SK-N-SH treated with all-trans-retinoic acid at 6 μM for 48 hours (cell line): ENCODE measurements at regions not wholly inside any gene's neighbourhood (a gene's known extent, or its start where the extent isn't known, plus 50 kb on each side); places are given as distances from the start of the nearest gene placed in this dataset.

ENCODE experiments used
- ATAC-seq: fragments of 200-7000 bp; cut with Tn5 transposase; 3 replicates; pipeline ENCODE4 v1.9.1; 2020; ENCODE audit warnings: mild to moderate bottlenecking, moderate library complexity
- ARNTL ChIP-seq: fragments of 450-650 bp; formaldehyde crosslinking; IDR thresholded peaks from 2 replicates; pipeline ENCODE4 v1.5.0; 2020; ENCODE audit warnings: low read depth, mild to moderate bottlenecking, moderate library complexity, borderline replicate concordance
- CSDC2 ChIP-seq: fragments of 250-450 bp; sonication (Bioruptor Pico); IDR thresholded peaks from 2 replicates; pipeline ENCODE4 v1.5.0; 2020; ENCODE audit warnings: mild to moderate bottlenecking, moderate library complexity
- GLIS3 ChIP-seq: fragments of 250-450 bp; sonication (Bioruptor Pico); IDR thresholded peaks from 2 replicates; pipeline ENCODE4 v1.5.0; 2020; ENCODE audit warnings: mild to moderate bottlenecking, moderate library complexity
- ISL1 ChIP-seq: fragments of 250-450 bp; sonication (Bioruptor Pico); IDR thresholded peaks from 2 replicates; pipeline ENCODE4 v2.1.2; 2022; ENCODE audit warnings: mild to moderate bottlenecking, moderate library complexity
- OSR1 ChIP-seq: fragments of 250-450 bp; sonication (Bioruptor Pico); IDR thresholded peaks from 2 replicates; pipeline ENCODE4 v1.8.0; 2022; ENCODE audit warnings: moderate library complexity, mild to moderate bottlenecking, inconsistent platforms
- TCF4 ChIP-seq: fragments of 250-450 bp; sonication (Bioruptor Pico); IDR thresholded peaks from 2 replicates; pipeline ENCODE4 v1.8.0; 2021; ENCODE audit warnings: mild to moderate bottlenecking, moderate library complexity, borderline replicate concordance
- ZC3H10 ChIP-seq: fragments of 250-450 bp; sonication (Bioruptor Pico); IDR thresholded peaks from 2 replicates; pipeline ENCODE4 v1.5.1; 2021; ENCODE audit warnings: mild to moderate bottlenecking, moderate library complexity
- ZFP3 ChIP-seq: fragments of 250-450 bp; sonication (Bioruptor Pico); IDR thresholded peaks from 2 replicates; pipeline ENCODE4 v1.5.0; 2020; ENCODE audit warnings: mild to moderate bottlenecking, moderate library complexity
- ZFP30 ChIP-seq: fragments of 450-650 bp; formaldehyde crosslinking; IDR thresholded peaks from 2 replicates; pipeline ENCODE4 v1.5.0; 2022; ENCODE audit warnings: mild to moderate bottlenecking, moderate library complexity
- ZNF565 ChIP-seq: fragments of 450-650 bp; formaldehyde crosslinking; conservative IDR thresholded peaks from 2 replicates; pipeline ENCODE4 v1.5.0; 2020; ENCODE audit warnings: low read depth, mild to moderate bottlenecking, moderate library complexity
- TF ChIP-seq, protein P1 (sequence below): fragments of 250-450 bp; sonication (Bioruptor Pico); IDR thresholded peaks from 2 replicates; pipeline ENCODE4 v1.8.0; 2021; ENCODE audit warnings: low read depth, mild to moderate bottlenecking, moderate library complexity, borderline replicate concordance
- TF ChIP-seq, protein P2 (sequence below): fragments of 250-450 bp; sonication (Bioruptor Pico); IDR thresholded peaks from 2 replicates; pipeline ENCODE4 v1.5.1; 2020; ENCODE audit warnings: low read depth, mild to moderate bottlenecking, moderate library complexity
- TF ChIP-seq, protein P3 (sequence below): fragments of 250-450 bp; sonication (Bioruptor Pico); IDR thresholded peaks from 2 replicates; pipeline ENCODE4 v1.8.0; 2020; ENCODE audit warnings: mild to moderate bottlenecking, moderate library complexity, borderline replicate concordance
- TF ChIP-seq, protein P4 (sequence below): fragments of 250-450 bp; sonication (Bioruptor Pico); IDR thresholded peaks from 2 replicates; pipeline ENCODE4 v1.5.1; 2021; ENCODE audit warnings: mild to moderate bottlenecking, moderate library complexity
- TF ChIP-seq, protein P5 (sequence below): fragments of 250-450 bp; sonication (Bioruptor Pico); IDR thresholded peaks from 2 replicates; pipeline ENCODE4 v1.5.0; 2020; ENCODE audit warnings: mild to moderate bottlenecking, moderate library complexity

DNA sequence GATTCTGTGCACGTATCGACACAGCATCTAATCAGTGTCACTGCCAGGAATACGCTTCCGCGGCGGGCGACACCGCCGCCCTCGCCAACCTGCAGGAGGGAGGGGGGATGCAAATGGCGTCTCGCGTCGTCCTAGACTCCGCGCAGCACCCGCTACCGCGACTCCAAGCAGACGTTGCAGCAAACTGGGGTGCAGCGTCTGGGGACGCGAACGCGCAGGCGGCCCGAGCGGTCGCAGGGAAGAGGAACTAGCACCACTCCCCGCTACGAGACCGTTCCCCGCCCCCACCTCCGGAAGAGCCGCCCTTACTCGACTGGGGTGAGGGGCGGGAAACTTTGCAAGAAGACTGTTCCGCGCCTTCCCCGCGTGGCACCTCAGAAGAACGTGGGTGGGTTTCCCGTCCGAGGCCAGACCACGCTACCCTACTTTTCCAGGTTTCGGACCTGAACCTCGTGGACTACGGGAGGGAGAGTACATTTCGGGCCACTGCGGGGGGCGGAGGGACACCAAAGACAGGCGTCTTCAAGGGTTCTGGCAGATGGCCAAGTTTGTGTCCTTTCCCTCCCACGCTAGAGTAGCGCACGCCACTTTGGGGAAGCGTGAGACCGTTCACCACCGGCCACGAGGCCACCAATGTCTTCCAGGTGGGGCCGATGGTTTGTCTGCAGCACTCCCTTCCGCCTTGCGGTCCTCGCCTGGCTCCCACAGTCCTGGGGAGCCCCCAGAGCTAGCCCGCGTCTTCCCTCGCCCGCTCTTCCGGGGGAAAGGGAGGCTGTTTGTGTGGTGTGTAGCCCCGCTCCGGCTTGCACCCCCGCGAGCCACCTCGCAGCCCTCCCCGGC lies 78.0 kb upstream of the BCOR start:
- ATAC-seq, result peak; percentile 51
- no peak for TF ChIP-seq GLIS3 (CRISPR knock-in tag)
- TF ChIP-seq TCF4 (CRISPR knock-in tag), result no peak
- TF ChIP-seq, protein P1, sequence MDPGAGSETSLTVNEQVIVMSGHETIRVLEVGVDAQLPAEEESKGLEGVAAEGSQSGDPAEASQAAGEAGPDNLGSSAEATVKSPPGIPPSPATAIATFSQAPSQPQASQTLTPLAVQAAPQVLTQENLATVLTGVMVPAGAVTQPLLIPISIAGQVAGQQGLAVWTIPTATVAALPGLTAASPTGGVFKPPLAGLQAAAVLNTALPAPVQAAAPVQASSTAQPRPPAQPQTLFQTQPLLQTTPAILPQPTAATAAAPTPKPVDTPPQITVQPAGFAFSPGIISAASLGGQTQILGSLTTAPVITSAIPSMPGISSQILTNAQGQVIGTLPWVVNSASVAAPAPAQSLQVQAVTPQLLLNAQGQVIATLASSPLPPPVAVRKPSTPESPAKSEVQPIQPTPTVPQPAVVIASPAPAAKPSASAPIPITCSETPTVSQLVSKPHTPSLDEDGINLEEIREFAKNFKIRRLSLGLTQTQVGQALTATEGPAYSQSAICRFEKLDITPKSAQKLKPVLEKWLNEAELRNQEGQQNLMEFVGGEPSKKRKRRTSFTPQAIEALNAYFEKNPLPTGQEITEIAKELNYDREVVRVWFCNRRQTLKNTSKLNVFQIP (CRISPR knock-in tag), result no peak
- TF ChIP-seq, protein P2, sequence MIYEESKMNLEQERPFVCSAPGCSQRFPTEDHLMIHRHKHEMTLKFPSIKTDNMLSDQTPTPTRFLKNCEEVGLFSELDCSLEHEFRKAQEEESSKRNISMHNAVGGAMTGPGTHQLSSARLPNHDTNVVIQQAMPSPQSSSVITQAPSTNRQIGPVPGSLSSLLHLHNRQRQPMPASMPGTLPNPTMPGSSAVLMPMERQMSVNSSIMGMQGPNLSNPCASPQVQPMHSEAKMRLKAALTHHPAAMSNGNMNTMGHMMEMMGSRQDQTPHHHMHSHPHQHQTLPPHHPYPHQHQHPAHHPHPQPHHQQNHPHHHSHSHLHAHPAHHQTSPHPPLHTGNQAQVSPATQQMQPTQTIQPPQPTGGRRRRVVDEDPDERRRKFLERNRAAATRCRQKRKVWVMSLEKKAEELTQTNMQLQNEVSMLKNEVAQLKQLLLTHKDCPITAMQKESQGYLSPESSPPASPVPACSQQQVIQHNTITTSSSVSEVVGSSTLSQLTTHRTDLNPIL, result no peak
- no peak for TF ChIP-seq ISL1
- no peak for TF ChIP-seq ZNF565 (CRISPR knock-in tag)
- no peak for TF ChIP-seq OSR1 (CRISPR knock-in tag)
- TF ChIP-seq ARNTL (CRISPR knock-in tag), result no peak
- TF ChIP-seq ZFP3 (CRISPR knock-in tag), result no peak
- TF ChIP-seq, protein P3, sequence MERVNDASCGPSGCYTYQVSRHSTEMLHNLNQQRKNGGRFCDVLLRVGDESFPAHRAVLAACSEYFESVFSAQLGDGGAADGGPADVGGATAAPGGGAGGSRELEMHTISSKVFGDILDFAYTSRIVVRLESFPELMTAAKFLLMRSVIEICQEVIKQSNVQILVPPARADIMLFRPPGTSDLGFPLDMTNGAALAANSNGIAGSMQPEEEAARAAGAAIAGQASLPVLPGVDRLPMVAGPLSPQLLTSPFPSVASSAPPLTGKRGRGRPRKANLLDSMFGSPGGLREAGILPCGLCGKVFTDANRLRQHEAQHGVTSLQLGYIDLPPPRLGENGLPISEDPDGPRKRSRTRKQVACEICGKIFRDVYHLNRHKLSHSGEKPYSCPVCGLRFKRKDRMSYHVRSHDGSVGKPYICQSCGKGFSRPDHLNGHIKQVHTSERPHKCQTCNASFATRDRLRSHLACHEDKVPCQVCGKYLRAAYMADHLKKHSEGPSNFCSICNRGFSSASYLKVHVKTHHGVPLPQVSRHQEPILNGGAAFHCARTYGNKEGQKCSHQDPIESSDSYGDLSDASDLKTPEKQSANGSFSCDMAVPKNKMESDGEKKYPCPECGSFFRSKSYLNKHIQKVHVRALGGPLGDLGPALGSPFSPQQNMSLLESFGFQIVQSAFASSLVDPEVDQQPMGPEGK (CRISPR knock-in tag), result no peak
- no peak for TF ChIP-seq ZFP30
- no peak for TF ChIP-seq ZC3H10 (CRISPR knock-in tag)
- TF ChIP-seq, protein P4, sequence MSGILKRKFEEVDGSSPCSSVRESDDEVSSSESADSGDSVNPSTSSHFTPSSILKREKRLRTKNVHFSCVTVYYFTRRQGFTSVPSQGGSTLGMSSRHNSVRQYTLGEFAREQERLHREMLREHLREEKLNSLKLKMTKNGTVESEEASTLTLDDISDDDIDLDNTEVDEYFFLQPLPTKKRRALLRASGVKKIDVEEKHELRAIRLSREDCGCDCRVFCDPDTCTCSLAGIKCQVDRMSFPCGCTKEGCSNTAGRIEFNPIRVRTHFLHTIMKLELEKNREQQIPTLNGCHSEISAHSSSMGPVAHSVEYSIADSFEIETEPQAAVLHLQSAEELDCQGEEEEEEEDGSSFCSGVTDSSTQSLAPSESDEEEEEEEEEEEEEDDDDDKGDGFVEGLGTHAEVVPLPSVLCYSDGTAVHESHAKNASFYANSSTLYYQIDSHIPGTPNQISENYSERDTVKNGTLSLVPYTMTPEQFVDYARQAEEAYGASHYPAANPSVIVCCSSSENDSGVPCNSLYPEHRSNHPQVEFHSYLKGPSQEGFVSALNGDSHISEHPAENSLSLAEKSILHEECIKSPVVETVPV, result no peak
- TF ChIP-seq CSDC2, result no peak
- TF ChIP-seq, protein P5, sequence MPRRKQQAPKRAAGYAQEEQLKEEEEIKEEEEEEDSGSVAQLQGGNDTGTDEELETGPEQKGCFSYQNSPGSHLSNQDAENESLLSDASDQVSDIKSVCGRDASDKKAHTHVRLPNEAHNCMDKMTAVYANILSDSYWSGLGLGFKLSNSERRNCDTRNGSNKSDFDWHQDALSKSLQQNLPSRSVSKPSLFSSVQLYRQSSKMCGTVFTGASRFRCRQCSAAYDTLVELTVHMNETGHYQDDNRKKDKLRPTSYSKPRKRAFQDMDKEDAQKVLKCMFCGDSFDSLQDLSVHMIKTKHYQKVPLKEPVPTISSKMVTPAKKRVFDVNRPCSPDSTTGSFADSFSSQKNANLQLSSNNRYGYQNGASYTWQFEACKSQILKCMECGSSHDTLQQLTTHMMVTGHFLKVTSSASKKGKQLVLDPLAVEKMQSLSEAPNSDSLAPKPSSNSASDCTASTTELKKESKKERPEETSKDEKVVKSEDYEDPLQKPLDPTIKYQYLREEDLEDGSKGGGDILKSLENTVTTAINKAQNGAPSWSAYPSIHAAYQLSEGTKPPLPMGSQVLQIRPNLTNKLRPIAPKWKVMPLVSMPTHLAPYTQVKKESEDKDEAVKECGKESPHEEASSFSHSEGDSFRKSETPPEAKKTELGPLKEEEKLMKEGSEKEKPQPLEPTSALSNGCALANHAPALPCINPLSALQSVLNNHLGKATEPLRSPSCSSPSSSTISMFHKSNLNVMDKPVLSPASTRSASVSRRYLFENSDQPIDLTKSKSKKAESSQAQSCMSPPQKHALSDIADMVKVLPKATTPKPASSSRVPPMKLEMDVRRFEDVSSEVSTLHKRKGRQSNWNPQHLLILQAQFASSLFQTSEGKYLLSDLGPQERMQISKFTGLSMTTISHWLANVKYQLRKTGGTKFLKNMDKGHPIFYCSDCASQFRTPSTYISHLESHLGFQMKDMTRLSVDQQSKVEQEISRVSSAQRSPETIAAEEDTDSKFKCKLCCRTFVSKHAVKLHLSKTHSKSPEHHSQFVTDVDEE (CRISPR knock-in tag), result no peak

DNA sequence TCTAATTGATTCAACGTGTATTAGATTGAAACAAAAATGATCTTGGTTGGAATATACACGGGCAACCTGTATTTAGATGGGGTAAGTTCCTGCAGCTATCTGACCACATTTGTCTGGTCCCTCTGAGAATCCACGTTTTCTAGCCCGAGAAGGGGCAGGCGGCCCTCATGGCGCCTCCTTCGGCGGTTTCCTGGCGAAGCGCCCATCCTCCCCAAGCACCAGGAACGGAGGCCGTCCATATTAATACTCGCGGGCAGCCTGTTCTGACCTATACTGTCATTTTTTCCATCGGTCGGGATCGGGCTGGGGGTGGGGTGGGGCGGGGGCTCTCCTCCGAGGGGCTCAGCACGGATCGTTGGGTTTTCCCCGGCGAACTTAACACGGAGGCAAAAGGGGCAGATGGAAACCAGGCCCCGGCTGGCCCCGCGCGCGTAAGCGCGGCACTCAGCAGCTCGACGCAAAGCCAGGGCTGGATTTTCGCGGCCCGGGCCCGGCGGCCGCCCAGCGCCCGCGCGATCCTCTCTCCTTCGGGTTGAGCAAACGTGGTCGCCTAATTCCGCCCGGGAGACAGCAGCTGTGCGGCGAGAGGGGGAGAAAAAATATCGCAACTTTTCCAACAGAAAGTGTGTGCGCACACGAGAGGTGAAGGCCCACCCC lies 77.2 kb upstream of the BCOR start:
- peak; percentile 70 for ATAC-seq
- TF ChIP-seq TCF4 (CRISPR knock-in tag), result no peak

DNA sequence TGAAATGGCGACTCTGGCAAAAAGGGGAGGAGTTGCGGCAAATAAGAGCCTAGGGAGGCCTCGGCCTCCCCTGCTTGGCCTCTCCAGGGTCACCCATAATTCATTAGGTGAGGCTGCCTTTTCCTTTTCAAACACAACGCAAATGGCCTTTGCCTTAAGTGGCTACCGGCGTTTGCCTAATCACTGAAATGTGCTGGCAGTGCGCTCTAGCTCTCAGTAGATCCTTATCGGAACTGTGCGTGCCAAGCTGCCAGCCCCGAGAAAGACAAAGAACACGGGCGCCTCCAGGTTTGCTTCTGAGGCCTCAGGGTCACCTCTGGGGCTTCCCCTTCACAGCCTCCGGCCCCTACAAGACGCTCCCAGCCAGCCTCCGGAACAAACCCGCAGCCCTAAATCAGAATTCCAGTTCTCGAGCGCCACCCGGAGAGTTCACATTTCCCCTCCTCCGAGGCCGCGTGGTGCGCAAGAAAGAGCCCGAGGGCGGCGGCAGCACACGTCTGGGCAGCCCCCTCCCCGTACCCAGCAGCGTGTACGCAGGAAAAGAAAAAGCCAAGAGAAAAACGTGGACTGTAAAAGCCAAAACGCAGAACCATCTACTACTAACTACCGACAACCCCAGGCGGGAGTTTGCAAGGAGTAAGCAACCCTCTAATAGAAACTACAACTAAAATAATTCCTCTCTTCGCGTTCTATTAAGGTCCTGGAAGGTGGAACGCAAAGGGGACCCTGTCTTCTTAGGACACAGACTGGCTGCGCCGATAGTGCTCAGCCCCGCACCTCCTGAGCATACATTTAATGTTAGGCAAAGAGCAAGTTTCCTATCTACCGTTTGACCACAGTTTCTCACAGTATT lies 76.5 kb upstream of the BCOR start:
- TF ChIP-seq, protein P5 (CRISPR knock-in tag), result peak; percentile 74; the same call in 1 of the 2 replicates
- TF ChIP-seq, protein P2, result no peak
- ATAC-seq, result no peak
